ENCODE measurements at regions not wholly inside any gene's neighbourhood (a gene's known extent, or its start where the extent isn't known, plus 50 kb on each side); places are given as distances from the start of the nearest gene placed in this dataset.
"Not testable (repeated sequence)": the region's sequence is repeated elsewhere in the genome, so short reads cannot be mapped to it uniquely, and the experiment has no call there.

DNA sequence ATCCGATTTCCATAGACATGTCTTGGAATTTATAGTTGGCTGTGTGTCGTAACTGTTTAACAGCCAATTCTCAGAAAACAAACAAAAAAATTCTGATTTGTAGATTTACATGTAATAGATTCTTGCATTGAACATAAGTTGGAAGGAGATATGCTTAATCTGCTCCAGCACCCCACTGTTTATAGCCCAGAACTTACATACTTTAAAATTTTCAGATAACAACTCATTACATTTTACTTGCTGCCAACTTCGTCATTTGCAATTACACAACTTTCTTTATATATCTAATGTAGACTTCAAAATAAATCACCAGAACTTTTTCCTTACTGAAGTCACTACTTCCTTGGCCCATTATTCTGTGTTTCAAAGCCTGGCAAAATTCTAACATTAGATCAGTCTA, 472.3 kb upstream of the EYS start:
- DNase-seq, result no peak

DNA sequence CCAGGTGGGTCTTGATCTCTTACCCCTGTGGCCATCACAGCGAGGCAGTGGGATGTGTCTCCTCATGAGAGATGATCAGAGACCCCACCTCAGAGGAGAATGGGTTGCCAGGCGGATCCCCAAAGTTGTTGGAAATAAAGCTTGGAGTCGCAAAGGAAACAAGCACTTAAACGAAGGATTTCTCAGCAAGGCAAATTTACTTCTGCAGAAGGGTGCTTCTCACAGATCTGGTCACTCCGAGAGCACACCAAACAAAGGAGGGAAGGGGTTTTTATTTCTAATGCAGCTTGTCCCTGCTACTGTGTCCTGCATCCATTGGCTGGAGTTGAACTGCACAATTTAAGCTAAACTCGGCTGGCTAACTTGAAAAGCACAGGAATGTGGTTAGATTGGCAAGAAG, 466.6 kb upstream of the EYS start:
- DNase-seq, result no peak

DNA sequence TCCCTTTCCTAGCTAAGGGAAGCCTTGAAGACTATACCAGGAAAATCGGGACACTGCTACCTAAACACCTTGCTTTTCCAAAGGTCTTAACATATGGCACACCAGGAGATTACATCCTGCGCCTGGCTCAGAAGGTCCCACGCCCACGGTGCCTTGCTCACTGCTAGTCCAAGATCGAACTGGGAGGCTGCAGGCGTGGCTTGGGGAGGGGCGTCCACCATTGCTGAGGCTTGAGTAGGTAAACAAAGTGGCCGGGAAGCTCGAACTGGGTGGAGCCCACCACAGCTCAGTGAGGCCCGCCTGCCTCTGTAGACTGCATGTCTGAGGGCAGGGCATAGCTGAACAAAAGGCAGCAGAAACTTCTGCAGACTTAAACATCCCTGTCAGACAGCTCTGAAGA, 459.7 kb upstream of the EYS start:
- not testable (repeated sequence) for DNase-seq

DNA sequence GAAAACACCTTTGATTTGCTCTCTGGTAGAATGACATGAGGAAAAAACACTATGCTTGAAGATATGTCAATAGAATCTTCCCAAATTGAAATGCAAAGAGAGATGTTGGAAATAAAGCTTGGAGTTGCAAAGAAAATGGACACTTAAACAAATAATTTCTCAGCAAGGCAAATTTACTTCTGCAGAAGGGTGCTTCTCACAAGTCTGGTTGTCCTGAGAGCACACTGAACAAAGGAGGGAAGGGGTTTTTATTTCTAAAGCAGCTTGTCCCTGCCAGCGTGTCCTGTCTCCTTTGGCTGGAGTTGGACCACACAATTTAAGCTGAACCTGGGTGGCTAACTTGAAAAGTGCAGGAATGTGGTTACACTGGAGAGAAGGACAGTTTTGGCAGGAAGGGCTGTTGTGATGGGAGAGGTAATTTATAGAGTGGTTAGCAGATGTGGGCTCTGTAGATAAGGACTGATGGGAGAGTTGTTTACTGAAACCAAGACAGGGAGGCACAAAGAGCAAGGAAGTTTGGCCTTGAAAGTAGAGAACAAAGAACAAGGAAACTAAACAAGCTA, 454.6 kb upstream of the EYS start:
- no peak for DNase-seq

DNA sequence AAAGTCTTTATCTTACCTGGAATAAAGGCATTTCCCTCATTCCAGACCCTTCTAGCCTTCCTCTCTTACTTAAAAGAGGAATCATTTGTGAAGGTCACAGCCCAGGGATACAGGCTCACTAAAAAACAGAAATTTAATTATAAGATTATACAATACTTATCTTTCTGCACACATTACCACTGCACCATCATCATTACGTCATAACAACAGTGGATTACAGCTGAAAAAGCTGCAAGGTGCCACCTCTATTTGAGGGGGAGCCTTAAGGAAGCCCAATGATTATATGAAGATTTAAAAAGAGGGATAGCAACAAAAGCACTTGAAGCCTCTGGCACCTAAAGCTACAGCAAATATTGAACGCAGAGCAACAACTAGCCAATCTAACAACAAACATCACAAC, 452.9 kb upstream of the EYS start:
- no peak for DNase-seq

DNA sequence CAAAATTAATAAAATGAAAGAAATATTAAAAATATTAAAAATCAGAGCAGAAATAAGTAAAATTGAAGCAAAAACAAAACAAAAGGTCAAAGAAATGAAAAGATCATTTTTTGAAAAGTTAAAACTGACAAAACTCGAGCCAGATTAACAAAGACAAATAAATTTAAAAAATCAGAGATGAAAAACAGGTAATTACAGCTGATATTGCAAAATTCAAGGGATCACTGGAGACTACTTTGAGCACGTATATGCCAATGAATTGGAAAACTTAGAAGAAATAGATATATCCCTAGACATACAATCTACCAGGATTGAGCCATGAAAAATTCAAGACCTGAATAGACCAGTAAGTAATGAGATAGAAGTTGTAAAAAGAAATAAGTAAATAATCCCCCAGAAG, 446.2 kb upstream of the EYS start:
- DNase-seq, result no peak

DNA sequence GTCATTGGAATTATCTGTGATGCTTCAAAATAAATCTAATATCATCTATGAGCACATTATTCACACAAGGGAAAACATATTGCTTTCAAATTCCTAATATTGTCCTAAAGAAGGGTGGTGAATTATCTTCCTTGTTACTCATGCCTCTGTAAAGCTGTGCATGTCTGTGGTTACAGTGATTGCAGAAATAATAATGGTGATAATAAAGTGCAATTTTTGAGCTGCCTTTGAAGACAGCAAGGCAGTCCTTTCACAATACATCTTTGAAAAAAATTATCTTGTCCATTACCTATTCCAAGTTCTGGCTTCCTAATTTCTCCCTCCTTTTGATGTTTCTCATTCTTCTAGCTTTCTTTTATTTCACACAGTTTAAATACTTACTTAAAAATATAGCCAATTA, 442.1 kb upstream of the EYS start:
- DNase-seq, result no peak

DNA sequence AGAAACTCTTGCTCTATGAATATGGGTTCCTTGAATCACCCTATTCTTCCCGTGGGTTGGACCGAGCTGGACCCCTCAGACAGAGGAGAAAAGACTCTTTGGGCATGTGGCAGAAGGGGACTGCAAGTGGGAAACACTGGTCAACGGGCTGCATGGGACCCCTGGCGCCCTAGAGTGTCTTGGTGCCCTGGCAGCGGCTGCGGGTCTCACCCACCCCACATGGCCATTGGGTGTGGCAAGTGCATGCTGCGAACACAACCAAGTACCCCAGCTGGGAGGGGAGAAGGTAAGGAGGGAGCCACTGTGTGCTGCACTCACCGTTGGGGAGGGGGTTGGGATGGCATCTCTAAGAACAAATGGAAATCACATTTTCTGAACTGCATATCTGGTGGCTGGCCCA, 438.8 kb upstream of the EYS start:
- no peak for DNase-seq

DNA sequence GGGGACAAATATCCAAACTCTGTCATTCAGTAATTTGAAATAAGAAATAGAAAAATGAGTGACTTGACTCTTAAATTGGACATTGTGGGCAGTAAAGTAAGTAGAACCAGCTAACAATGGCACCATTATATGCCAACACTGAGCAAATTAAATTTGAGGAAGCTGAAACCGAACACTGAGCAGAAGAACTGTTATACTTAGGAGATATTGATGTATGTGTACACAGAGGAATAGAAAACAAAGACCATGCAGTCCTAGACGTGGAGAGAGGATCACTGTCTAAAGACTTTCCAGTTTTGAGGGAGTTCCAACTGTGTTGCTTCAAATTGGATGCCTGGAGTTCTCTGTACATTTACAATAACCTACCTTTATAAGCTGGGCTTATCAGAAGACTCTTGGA, 427.0 kb upstream of the EYS start:
- DNase-seq, result no peak

DNA sequence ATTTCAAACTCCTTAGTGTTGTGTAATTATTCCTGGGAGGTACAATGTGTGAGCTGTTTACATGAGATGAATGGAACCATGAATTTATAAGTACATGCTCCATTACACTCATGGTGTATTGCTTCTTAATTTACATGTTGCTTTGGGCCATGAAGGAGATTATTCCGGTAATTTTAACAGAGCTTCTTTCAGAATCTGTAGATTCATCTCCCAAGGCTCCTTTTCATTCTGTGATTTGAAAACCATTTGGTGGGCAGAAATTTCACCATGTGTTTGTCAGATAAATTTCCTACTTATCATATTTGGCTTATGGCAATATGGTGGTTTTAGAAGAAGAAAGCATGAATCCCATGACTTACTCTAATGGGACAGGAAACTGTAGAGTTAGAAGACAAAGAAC, 421.6 kb upstream of the EYS start:
- DNase-seq, result no peak

DNA sequence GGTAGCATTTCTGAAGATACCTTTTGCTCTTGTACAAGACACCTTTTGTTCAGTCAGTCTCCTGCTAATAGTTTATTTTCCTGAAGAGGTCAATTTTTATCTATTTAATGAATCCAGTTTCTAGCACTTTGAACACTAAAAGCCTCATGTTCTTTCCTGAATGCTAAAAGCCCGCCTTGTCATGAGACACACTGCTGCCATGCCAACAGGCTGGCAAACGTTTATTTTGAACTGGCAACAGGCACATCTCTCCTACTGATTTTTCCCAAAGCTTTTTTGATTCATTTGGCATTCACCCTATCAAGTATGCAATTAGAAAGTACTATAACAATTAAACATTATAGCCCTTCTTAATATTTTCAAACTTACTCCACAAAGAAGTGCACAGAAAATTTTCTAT, 421.2 kb upstream of the EYS start:
- DNase-seq, result no peak

DNA sequence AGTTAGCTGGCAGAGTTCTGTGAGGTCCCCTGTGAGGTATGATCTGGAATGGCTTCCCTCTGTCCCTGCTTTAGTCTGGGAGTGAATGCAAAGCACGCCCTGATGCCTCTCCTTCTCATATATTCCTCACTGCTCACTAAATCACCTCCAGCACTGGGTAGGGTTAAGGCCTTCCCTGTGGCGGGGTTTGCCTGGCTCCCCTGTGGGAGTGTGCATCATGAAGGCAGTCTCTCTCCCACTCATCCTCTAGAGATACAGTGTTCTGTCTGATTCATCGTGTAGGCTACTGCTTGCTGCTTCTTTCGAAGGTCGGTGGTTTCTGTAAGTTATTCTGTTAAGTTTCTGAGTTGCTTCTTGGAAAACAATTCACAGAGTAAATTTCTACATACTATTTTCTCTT, 420.0 kb upstream of the EYS start:
- DNase-seq, result no peak

DNA sequence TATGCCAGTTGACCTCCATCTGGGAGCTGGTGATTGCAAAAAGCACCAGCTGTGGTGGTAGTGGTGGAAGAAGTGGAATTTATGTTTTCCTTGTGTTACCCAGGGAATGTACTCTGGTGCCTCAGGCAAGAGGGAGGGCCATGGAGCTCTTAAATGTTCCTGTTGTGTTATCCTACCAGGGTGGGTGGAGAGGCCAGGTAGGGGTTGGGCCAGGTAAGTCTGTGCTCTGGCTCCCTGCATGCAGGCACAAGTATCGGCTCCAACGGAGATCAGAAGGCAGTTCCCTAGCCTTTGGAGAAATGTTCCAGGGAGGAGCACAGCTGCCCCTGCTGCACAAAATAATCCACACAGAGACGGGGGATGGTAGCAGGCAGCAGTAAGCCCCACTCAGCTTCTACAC, 419.3 kb upstream of the EYS start:
- DNase-seq, result no peak

DNA sequence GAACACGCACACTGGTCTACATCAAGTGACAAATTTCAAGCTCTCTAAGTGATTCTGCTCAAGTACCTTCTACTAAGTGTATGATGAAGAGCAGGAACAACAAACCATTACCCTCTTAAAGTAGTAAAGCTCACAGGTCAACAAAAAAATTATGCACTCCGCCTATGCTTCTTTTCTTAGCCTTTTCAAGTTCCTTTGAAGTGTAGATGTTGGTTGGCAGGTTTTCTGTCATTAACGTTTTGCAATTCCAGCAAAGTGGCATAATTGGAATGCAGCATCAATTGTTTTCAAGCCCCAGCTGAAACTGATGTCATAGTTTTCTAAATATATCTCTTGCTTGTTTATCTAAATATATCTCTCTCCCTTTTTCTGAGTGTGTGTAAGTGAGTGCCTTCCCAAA, 396.9 kb upstream of the EYS start:
- no peak for DNase-seq

DNA sequence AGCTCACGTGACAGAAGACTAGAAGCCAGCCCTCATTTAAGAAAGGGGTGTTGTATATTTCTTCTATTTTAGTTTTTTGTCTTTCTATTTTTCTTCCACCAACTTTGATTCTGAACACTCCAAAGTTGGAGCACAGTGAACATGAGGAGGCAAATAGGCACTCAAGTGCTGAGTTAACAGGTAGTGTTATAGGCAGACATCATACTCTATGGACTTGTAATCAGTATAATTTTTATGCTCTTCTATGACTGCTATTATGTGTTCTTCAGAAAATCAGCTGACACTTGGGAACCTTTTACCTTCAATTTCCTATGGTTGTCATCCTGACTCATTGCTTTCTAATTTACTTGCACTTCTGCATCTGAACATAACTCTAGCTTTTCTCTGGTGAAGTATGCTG, 396.3 kb upstream of the EYS start:
- no peak for DNase-seq

DNA sequence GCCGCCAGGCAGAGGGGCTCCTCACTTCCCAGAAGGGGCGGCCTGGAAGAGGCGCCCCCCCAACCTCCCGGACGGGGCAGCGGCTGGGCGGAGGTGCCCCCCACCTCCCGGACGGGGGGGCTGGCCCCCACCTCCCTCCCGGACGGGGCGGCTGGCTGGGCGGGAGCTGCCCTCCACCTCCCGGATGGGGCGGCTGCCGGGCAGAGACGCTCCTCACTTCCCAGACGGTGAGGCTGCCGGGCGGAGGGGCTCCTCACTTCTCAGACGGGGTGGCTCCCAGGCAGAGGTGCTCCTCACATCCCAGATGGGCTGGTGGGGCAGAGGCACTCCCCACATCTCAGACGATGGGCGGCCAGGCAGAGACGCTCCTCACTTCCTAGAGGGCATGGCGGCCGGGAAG, 389.7 kb upstream of the EYS start:
- DNase-seq, result no peak

DNA sequence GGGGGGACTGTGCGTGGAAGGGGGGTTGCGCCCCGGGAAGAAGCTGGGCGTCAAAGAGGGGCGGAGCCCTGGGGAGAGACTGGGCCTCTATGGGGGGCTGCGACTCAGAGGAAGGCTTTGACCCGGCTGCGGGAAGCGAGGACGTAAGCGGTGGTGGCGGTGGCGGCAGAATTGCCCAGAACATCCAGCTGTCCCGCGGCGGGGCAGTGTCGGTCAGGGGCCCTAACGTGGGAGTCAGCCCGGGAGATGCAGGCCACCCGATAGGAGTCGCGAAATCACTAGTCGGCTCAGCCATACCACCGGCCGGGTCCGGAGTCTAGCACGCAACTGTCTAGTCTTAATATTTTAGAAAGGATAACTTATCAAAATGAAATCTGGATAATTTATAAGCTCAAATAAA, 387.6 kb upstream of the EYS start:
- no peak for DNase-seq

DNA sequence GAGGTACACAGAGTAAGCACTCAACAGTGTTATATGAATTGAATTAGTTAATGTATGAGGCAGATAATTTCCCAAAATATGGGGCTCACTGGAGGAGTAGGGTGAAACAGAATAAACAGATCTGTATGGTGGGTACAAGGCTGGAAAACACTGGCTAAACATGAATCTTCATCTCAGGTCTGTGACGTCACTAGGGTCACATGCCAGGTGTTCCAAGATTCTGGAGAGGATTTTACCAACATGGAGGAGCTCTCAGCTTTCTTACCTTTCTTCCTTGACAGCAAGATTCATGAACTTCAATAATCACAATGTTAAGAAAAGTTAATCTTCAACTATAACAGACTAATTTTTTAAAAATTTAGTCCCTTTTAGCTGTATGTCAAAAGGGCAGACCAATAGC, 385.3 kb upstream of the EYS start:
- not testable (repeated sequence) for DNase-seq

DNA sequence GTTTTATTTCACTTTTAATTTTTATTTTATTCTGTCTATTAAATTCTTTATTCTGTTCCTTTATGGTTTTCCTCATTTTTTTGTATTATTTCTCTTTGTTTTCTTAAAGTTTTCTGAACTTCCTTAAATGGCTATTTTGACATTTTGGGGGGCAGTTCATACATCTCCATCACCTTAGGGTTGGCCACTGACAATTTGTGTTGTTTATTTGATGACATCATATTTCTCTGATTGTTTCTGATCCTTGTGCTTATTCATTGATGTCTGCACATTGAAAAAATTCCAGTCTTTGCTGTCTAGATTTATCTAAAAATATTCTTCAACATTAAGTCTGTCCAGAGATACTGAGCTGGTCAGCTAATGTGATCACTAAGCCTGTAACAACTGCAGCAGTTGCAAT, 379.5 kb upstream of the EYS start:
- no peak for DNase-seq

DNA sequence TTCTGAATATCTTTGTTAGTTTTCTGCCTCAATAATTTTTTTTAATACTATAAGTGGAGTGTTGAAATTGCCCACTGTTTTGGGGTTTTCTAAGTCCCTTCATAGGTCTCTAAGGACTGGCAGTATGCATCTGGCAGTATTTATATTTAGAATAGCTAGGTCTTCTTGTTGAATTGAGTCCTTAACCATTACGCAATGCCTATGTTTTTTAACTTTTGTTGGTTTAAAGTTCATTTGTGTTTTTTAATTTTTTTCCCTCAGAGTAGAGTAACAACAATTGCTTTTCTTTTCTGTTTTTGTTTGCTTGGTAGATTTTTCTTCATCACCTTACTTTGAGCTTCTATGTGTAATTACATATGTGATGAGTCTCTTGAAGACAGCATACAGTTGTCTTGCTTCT, 375.9 kb upstream of the EYS start:
- no peak for DNase-seq

DNA sequence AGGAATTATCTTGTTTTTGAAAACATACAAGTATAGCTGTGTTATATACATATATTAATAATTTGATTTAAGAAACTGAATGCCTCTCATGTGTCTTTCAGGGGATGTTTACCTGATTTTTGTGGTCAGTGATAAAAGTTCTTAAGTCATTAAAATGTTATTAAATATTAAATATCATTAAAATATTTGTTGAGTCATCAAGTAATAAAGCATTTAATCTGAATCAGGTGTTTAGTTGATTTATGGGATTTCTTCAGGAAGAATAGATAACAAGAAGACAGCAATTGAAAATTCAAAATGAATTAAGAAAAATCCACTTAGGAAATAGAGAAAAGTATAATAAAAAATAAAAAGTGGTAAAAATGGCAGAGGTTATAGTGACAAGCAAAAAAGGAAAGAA, 361.9 kb upstream of the EYS start:
- DNase-seq, result no peak

DNA sequence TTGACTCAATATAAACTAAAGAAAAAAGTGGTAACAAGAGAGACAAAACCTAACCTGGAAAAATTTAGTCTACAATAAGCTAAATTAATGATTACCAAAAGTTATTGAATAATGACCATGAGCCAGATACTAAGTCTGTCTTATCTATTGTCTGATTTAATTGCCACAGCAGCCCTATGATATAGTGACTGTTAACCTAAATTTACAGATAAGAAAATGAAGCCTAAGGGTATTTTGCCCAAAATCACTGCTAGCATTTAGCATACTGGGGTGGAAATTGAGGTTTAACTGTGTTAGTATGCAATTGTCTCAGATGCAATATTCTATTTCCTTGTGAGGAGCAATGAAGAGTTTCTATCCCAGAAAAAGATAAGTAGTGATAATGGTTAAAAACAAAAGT, 361.0 kb upstream of the EYS start:
- DNase-seq, result no peak

DNA sequence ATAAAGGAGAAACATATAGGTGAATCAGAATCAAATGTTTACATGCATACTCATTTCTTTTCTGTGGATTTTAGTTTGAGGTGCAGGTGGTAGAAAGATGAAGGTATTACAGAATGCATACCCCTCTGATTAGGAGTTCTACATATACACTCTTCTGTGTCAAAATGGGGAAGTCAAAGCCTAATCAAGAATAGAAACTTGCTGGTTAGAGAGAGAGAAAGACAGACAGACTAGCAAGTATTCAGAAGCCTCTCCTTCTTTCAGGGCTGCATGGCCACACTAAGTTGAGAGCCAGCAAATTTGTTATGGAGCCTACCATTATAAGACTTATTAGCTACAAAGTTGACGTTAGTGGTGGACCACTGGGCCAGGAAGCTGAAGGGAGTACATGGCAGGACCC, 358.3 kb upstream of the EYS start:
- no peak for DNase-seq

DNA sequence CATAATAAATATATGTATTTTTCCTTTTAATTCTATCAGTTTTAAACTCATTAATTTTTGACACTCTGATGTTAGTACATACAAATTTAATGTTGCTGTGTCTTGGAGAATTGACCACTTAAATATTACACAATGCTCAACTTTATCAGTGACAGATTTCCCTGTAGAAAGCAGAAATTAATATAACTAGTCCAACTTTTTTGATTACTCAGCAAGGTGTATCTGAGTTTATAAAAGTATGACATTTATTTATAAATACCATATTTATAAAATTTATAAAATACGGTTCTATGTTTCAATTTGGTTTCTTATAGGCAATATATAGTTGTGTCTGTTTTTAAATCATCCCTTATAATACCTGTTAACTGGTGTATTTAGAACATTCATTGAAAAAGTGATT, 350.0 kb upstream of the EYS start:
- no peak for DNase-seq

DNA sequence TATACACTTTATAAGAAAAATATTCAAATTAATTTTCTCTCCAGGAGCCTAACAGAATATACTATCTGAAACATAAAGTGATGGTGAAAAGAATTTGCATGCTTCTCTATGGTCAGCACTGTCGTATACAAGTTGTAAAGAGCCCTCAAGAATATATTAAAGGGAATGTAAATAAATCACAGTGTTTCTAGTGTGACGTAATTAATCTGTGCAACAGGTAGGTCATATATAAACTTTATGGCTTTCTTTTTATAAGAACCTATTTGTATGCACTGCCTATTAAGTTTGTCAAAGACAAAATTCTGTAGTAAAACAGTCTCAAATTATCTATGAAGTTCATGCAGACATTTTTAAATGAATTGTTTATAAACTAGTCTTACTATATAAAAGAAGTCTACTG, 347.9 kb upstream of the EYS start:
- DNase-seq, result no peak

DNA sequence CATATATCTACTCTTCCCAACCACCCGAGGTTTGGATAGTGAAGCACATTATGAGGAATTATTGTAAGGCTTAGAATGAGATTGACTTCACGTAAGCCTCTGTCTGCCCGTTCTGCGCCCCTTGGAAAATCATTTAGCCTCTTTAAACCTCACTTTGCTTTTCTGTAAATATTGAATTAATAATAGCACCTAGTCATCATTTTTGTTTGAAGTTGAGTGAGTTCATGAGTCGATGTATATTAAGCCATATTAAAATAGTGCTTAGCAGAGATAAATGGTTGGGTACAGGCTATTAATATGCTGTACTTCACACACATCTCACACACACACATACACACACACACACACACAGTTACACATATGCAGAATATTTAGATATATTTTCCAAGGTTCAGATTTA, 344.8 kb upstream of the EYS start:
- no peak for DNase-seq
